HG03571 (cell line): ENCODE measurements at regions not wholly inside any gene's neighbourhood (a gene's known extent, or its start where the extent isn't known, plus 50 kb on each side); places are given as distances from the start of the nearest gene placed in this dataset.
"Not testable (repeated sequence)": the region's sequence is repeated elsewhere in the genome, so short reads cannot be mapped to it uniquely, and the experiment has no call there.

ENCODE experiments used
- ATAC-seq: cut with Tn5 transposase; IDR thresholded peaks from one replicate; pipeline ENCODE4 v1.9.1; 2021; ENCODE audit not compliant: unreplicated experiment

- ATAC-seq = no peak
Observed at GRCh38 chr21:33974513-33975468, 59.2 kb upstream of the ATP5PO start.

GRCh38 chr21:33973268-33973667, 57.7 kb upstream of the ATP5PO start:
- ATAC-seq = no peak

- ATAC-seq = no peak
Observed at GRCh38 chr21:33972539-33972938, 56.9 kb upstream of the ATP5PO start.

GRCh38 chr21:33971492-33972013, 55.9 kb upstream of the ATP5PO start:
- ATAC-seq = no peak

- ATAC-seq = no peak
Observed at GRCh38 chr21:33969581-33969980, 54.0 kb upstream of the ATP5PO start.

- ATAC-seq = no peak
Observed at GRCh38 chr21:33968995-33969348, 53.4 kb upstream of the ATP5PO start.

- no peak for ATAC-seq
Observed at GRCh38 chr21:33968080-33968994, 52.7 kb upstream of the ATP5PO start.

- no peak for ATAC-seq
Observed at GRCh38 chr21:33967086-33967571, 51.5 kb upstream of the ATP5PO start.

- no peak for ATAC-seq
Observed at GRCh38 chr21:33966324-33966949, 50.8 kb upstream of the ATP5PO start.

- not testable (repeated sequence) for ATAC-seq
Observed at GRCh38 chr21:33965662-33966061, 50.1 kb upstream of the ATP5PO start.
